Keratinocyte (primary cell): ENCODE measurements at regions not wholly inside any gene's neighbourhood (a gene's known extent, or its start where the extent isn't known, plus 50 kb on each side); places are given as distances from the start of the nearest gene placed in this dataset.

Experiments
- EZH2 ChIP-seq: IDR thresholded peaks from one replicate; pipeline ENCODE4 v1.6.1; 2012; ENCODE audit warnings: inconsistent platforms, mild to moderate bottlenecking, low read length, moderate library complexity
- TF ChIP-seq, protein P1 (sequence below), 3 experiments: IDR thresholded peaks in 1 of 3; conservative IDR thresholded peaks in 1 of 3; optimal IDR thresholded peaks in 1 of 3; 2 replicates in 2 of 3; 3 replicates in 1 of 3; pipeline versions ENCODE3 to v1.5.1; 2011; ENCODE audit warnings: low read length in 3 of 3, mild to moderate bottlenecking in 3 of 3, moderate library complexity in 2 of 3, control low read depth in 1 of 3, inconsistent platforms in 1 of 3; ENCODE audit not compliant: insufficient read depth in 2 of 3; ENCODE audit errors: extremely low read depth in 1 of 3

DNA sequence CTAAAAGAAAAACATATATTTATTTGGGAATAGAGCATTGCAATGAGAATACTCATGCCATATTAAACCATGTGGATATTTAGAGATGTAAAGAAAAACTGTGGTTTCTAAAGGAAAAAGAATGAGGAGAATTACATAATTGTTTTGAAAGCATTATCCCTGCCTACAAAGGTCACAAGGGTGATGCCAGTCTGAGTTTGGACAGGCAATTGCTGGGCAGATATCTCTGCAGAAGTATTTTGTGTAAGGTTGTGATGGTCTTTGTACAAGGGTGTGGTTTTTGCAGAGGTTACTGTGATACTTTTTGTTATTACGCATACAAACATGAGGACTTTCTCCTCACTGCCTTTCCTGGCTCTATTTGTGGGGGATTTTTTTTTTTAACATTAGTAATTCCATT is 2022.9 kb upstream of the CDH6 start:
- TF ChIP-seq, protein P1, sequence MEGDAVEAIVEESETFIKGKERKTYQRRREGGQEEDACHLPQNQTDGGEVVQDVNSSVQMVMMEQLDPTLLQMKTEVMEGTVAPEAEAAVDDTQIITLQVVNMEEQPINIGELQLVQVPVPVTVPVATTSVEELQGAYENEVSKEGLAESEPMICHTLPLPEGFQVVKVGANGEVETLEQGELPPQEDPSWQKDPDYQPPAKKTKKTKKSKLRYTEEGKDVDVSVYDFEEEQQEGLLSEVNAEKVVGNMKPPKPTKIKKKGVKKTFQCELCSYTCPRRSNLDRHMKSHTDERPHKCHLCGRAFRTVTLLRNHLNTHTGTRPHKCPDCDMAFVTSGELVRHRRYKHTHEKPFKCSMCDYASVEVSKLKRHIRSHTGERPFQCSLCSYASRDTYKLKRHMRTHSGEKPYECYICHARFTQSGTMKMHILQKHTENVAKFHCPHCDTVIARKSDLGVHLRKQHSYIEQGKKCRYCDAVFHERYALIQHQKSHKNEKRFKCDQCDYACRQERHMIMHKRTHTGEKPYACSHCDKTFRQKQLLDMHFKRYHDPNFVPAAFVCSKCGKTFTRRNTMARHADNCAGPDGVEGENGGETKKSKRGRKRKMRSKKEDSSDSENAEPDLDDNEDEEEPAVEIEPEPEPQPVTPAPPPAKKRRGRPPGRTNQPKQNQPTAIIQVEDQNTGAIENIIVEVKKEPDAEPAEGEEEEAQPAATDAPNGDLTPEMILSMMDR (optimal IDR thresholded peaks at IDR 0.05 in 1 of 3, IDR thresholded peaks at IDR 0.05 in 1 of 3, conservative IDR thresholded peaks at IDR 0.05 in 1 of 3; ENCODE audit: extremely low read depth in 1 of 3, insufficient read depth in 2 of 3, low read length in 3 of 3): no peak
- TF ChIP-seq EZH2: no peak
